ENCODE measurements at regions not wholly inside any gene's neighbourhood (a gene's known extent, or its start where the extent isn't known, plus 50 kb on each side); places are given as distances from the start of the nearest gene placed in this dataset.

DNA sequence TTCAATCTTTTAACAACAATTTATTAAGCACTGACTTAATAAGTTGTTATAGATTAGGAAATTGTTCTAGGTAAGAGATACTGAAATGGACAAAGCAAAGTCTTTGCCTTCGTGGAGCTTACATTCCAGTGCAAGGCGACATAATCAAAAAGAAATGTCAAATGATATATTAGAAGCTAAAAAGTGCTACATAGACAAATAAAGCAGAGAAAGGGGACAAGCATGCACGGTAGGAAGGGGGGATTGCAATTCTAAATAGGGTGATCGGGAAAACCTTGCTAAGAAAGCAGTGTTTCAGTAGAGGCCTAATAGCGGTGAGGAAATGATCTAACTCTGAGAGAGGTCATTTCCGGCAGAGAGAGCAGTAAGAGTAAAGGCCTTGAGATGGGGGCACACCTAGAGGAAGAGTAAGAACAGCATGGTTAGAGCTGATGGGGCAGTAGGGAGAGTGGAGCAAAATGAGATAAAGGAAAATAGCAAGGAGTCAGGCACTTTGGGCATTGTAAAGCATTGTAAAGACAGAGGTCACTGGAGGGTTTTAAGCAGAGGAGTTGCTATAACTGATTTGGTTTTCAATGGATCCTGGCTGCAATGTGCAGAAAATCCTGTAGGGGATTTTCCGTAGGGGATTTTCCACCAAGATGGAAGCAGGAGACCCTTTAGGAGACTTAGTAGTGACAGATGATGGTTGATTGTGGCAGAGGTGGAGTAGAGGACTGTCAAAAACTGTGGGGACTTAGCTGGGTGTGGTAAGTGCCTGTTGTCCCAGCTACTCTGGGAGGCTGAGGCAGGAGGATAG is 71.7 kb upstream of the CFAP20DC start:
- intact Hi-C loops (cut with DNase I, micrococcal nuclease), result no loop called here
- DNase-seq, result no peak
- ATAC-seq, result no peak
- Histone ChIP-seq H3K36me3 (ENCODE audit: low read depth) (no peaks in the 10 kb centered on the region), H3K4me3 (no peak overlapping the region), H3K9me3 (no peaks in the 10 kb centered on the region), H3K4me1 (ENCODE audit: low read depth) (no peaks in the 10 kb centered on the region)
- TF ChIP-seq, protein P1, sequence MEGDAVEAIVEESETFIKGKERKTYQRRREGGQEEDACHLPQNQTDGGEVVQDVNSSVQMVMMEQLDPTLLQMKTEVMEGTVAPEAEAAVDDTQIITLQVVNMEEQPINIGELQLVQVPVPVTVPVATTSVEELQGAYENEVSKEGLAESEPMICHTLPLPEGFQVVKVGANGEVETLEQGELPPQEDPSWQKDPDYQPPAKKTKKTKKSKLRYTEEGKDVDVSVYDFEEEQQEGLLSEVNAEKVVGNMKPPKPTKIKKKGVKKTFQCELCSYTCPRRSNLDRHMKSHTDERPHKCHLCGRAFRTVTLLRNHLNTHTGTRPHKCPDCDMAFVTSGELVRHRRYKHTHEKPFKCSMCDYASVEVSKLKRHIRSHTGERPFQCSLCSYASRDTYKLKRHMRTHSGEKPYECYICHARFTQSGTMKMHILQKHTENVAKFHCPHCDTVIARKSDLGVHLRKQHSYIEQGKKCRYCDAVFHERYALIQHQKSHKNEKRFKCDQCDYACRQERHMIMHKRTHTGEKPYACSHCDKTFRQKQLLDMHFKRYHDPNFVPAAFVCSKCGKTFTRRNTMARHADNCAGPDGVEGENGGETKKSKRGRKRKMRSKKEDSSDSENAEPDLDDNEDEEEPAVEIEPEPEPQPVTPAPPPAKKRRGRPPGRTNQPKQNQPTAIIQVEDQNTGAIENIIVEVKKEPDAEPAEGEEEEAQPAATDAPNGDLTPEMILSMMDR (IDR thresholded peaks at IDR 0.05), result no peak

DNA sequence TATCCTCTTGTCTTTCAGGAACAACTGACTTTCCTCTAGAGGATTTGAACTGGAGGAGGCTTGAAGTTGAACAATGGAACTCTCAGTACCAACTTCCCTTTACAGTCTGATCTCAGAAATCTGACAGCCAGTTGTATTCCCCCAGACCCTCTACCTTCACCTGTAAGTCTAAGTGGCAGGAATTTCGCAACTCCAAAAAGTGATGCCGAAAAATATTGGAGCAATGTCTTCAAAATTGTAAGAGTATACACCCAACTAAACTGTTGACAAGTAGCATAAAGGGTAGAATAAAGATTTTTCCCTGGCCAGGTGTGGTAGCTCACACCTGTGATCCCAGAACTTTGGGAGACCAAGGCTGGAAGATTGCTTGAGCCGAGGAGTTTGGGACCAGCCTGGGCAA is 69.1 kb upstream of the CFAP20DC start:
- H3K4me3 ChIP-seq, result no peak overlapping the region
- no peak for ATAC-seq
- H3K4me1 ChIP-seq (ENCODE audit: low read depth), result no peaks in the 10 kb centered on the region
- TF ChIP-seq, protein P1 (IDR thresholded peaks at IDR 0.05), result no peak
- no peaks in the 10 kb centered on the region for H3K36me3 ChIP-seq (ENCODE audit: low read depth)
- intact Hi-C loops (cut with DNase I, micrococcal nuclease), result no loop called here
- DNase-seq, result no peak
- no peaks in the 10 kb centered on the region for H3K9me3 ChIP-seq

DNA sequence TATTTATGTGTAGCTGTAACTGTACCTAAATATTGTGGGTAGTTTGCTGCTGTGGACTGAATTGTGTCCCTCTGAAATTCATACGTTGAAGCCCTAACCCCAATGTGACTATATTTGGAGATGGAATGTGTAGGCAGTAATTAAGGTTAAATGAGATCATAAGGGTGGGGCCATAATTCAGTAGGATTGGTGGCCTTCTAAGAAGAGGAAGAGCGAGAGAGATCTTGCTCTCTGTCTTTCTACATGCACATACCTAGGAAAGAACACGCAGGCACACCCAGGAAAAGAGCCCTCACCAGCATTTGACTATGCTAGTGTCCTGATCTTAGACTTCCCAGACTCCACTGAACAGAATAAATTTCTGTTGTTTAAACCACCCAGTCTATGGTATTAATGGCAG is 67.6 kb upstream of the CFAP20DC start:
- DNase-seq, result no peak
- no peak for ATAC-seq

DNA sequence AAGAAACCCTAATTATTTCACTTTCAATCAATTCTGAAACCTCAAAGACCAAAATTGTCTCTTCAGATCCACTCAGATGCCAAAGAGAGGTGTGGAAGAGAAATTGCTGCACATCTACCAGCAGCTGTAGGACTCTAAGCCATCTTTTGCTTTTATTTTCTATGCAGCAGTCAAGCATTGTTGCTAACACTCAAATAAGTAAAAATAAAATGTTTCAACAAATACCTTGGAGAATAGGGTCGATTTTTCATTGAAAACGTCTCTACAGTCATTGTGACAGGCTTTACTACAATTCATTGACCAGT is 66.4 kb upstream of the CFAP20DC start:
- H3K4me3 ChIP-seq, result no peak overlapping the region
- DNase-seq, result no peak
- TF ChIP-seq, protein P1 (IDR thresholded peaks at IDR 0.05), result no peak
- no peaks in the 10 kb centered on the region for H3K4me1 ChIP-seq (ENCODE audit: low read depth)
- no peaks in the 10 kb centered on the region for H3K36me3 ChIP-seq (ENCODE audit: low read depth)
- ATAC-seq, result no peak
- intact Hi-C loops (cut with DNase I, micrococcal nuclease), result no loop called here
- H3K9me3 ChIP-seq, result no peaks in the 10 kb centered on the region

More for the DNA sequence above, 67.6 kb upstream of the CFAP20DC start:
- TF ChIP-seq, protein P1 (IDR thresholded peaks at IDR 0.05), result no peak
- H3K9me3 ChIP-seq, result no peaks in the 10 kb centered on the region
- intact Hi-C loops (cut with DNase I, micrococcal nuclease), result no loop called here
- H3K4me3 ChIP-seq, result no peak overlapping the region
- no peaks in the 10 kb centered on the region for H3K4me1 ChIP-seq (ENCODE audit: low read depth)
- H3K36me3 ChIP-seq (ENCODE audit: low read depth), result no peaks in the 10 kb centered on the region

DNA sequence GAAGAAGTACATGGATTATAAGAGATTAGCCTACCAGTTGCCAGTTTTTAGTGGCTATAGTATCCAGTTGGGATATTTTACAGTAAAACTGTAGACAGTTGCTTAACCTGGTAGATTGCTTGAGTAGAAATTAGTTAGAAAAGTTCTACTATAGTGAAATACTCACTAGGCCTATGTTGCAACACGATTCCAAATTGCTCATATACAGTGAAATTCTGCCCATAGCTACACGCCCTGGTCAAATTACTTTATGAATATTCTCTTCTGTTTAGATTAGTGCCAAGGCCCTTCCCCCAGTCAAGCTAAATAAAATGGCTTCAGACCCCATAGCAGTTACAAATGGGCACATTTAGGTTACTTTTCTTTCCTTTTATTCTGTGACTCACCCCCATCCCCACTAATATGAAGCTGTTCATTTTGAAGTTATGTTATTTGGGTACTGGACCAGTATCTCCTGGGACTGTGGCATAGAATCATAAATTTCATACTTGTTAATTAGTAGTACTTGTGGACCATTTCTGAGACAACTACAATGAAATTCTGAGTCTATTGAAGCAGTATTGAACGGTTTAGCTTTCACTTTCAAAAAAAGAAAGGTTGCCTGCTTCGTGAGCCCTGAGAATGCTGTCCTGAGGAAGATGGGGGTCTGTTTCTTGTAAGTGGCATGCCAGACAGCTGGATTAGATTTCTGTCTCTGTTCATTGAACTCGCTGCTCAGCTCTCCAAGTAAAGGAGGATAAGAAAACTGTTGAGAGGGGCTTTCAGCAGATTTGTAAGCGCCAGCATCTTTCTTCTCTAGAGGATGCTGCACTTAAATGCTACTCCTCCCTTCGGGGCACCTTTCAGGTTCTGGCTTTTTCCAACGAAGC is 65.8 kb upstream of the CFAP20DC start:
- ATAC-seq, result no peak

More for the DNA sequence above, 65.8 kb upstream of the CFAP20DC start:
- TF ChIP-seq, protein P1 (IDR thresholded peaks at IDR 0.05), result no peak
- H3K4me3 ChIP-seq, result no peak overlapping the region
- no peaks in the 10 kb centered on the region for H3K9me3 ChIP-seq
- no peaks in the 10 kb centered on the region for H3K36me3 ChIP-seq (ENCODE audit: low read depth)
- intact Hi-C loops (cut with DNase I, micrococcal nuclease), result no loop called here
- no peaks in the 10 kb centered on the region for H3K4me1 ChIP-seq (ENCODE audit: low read depth)
- no peak for DNase-seq

Data from mucosa of descending colon (tissue), 3 donors.